ENCODE measurements at regions not wholly inside any gene's neighbourhood (a gene's known extent, or its start where the extent isn't known, plus 50 kb on each side); places are given as distances from the start of the nearest gene placed in this dataset.

GRCh38 chr10:33967606-33968120, 633.2 kb upstream of the NRP1 start:
- Histone ChIP-seq H3K9ac (replicated peaks in 1 of 4; ENCODE audit: extremely low read depth in 1 of 4, low read depth in 3 of 4, low read length in 3 of 4) (no peak overlapping the region), H3K23me2 (ENCODE audit: low read depth, low read length) (peaks cover 3% of the 10 kb centered on the region; the same call in 1 of the 2 replicates), H3K9me3 (ENCODE audit: insufficient read depth in 2 of 2, low read depth in 1 of 2, low read length in 1 of 2) (no peaks in the 10 kb centered on the region), H3K79me2 (ENCODE audit: control insufficient read depth in 1 of 2, insufficient read depth in 2 of 2, low read length in 2 of 2) (no peaks in the 10 kb centered on the region), H2BK120ac (replicated peaks; ENCODE audit: low read depth, low read length) (no peak overlapping the region), H4K91ac (replicated peaks; ENCODE audit: insufficient read length, low read length) (no peak overlapping the region), H2AFZ (ENCODE audit: low read length) (no peak overlapping the region), H3K27me3 (replicated peaks in 1 of 4; ENCODE audit: control insufficient read depth in 3 of 4, extremely low read depth in 1 of 4, insufficient read depth in 3 of 4, low read length in 3 of 4) (no peaks in the 10 kb centered on the region), H3K4me3 (ENCODE audit: extremely low read depth in 1 of 4, insufficient read depth in 2 of 4, low read depth in 3 of 4, low read length in 4 of 4) (no peak overlapping the region), H3K36me3 (ENCODE audit: control insufficient read depth in 2 of 4, insufficient read depth in 4 of 4, low read length in 3 of 4) (no peaks in the 10 kb centered on the region), H4K5ac (ENCODE audit: insufficient read length, low read depth, low read length) (no peak overlapping the region), H2BK20ac (ENCODE audit: low read length) (no peak overlapping the region), H3K4ac (replicated peaks; ENCODE audit: insufficient read length, low read depth, low read length) (no peak overlapping the region), H3K27ac (ENCODE audit: low read depth, low read length) (no peak overlapping the region), H3K79me1 (ENCODE audit: low read depth, low read length) (no peaks in the 10 kb centered on the region), H3K23ac (ENCODE audit: insufficient read length) (no peak overlapping the region), H3K56ac (replicated peaks; ENCODE audit: insufficient read length, low read depth, low read length) (no peak overlapping the region), H2BK15ac (ENCODE audit: low read length) (no peak overlapping the region), H4K8ac (ENCODE audit: extremely low read depth, insufficient read depth, low read length) (no peak overlapping the region), H3K14ac (ENCODE audit: insufficient read length) (no peak overlapping the region), H3K4me2 (ENCODE audit: insufficient read depth in 1 of 2, low read depth in 2 of 2, low read length in 2 of 2) (no peak overlapping the region), H3K4me1 (replicated peaks in 1 of 4; ENCODE audit: control insufficient read depth in 3 of 4, insufficient read depth in 4 of 4, low read length in 3 of 4) (no peaks in the 10 kb centered on the region), H3K18ac (ENCODE audit: extremely low read depth, low read length) (no peak overlapping the region), H2AK5ac (ENCODE audit: low read depth, low read length) (no peak overlapping the region), H2BK12ac (ENCODE audit: low read depth, low read length) (no peak overlapping the region), H2BK5ac (ENCODE audit: low read depth, low read length) (no peak overlapping the region), H4K20me1 (replicated peaks in 1 of 2; ENCODE audit: control insufficient read depth in 1 of 2, insufficient read depth in 2 of 2, low read length in 2 of 2) (no peaks in the 10 kb centered on the region)
- TF ChIP-seq PHF8 (conservative IDR thresholded peaks at IDR 0.05; ENCODE audit: low read depth, low read length) (no peak), SRF (IDR thresholded peaks at IDR 0.05; ENCODE audit: low read depth, low read length) (no peak), SP4 (IDR thresholded peaks at IDR 0.05; ENCODE audit: low read length) (no peak), SIRT6 (IDR thresholded peaks at IDR 0.05; ENCODE audit: low read length) (no peak), GTF2F1 (IDR thresholded peaks at IDR 0.05; ENCODE audit: borderline replicate concordance, low read depth, low read length) (no peak), POU5F1 (IDR thresholded peaks at IDR 0.05; ENCODE audit: low read depth, low read length) (no peak), SIN3A (conservative IDR thresholded peaks at IDR 0.05 in 1 of 2, IDR thresholded peaks at IDR 0.05 in 1 of 2; ENCODE audit: low read depth in 1 of 2, low read length in 2 of 2) (no peak), CHD1 (IDR thresholded peaks at IDR 0.05; ENCODE audit: low read depth, low read length) (no peak), RAD21 (IDR thresholded peaks at IDR 0.05 in 1 of 2, conservative IDR thresholded peaks at IDR 0.05 in 1 of 2; ENCODE audit: low read depth in 2 of 2, low read length in 2 of 2) (no peak), YY1 (IDR thresholded peaks at IDR 0.05; ENCODE audit: low read depth, low read length) (no peak), TAF1 (IDR thresholded peaks at IDR 0.05; ENCODE audit: low read depth, low read length) (no peak), BRCA1 (IDR thresholded peaks at IDR 0.05; ENCODE audit: low read depth, low read length) (no peak)
- no peak for DNase-seq (ENCODE audit: low read depth in 1 of 2, low spot score in 2 of 2)
- FAIRE-seq: no peak
- 95% methylated on average over 5 of the region's 5 CpGs; no CpG with 5 or more reads in 1 of the 2 experiments for WGBS, 2 experiments (ENCODE audit: extremely low coverage in 1 of 2, insufficient coverage in 1 of 2, insufficient read length in 1 of 2, insufficient replicate concordance in 2 of 2, low coverage in 1 of 2, low lambda C conversion rate in 2 of 2, missing lambda C conversion rate in 1 of 2)
- ChIA-PET POLR2A (ENCODE audit: partially characterized antibody) (no interaction called here), CTCF (ENCODE audit: partially characterized antibody) (interaction anchor here (1.3 kb wide), 1 partner anchor 102 kb away, joined by 3 read pairs; no protein-coding TSS in a partner anchor)

All from H1 (cell line).